ENCODE measurements at regions not wholly inside any gene's neighbourhood (a gene's known extent, or its start where the extent isn't known, plus 50 kb on each side); places are given as distances from the start of the nearest gene placed in this dataset.

- WGBS (ENCODE audit: insufficient coverage, insufficient replicate concordance, low lambda C conversion rate, missing lambda C conversion rate): 21% methylated on average over 3 of the region's 3 CpGs
- RAD21 ChIA-PET (ENCODE audit: unreplicated experiment): no interaction called here
- no peaks in the 10 kb centered on the region for H3K79me2 ChIP-seq (ENCODE audit: control insufficient read depth, insufficient read depth, low read length)
- POLR2A ChIA-PET: no interaction called here
- BruUV-seq (replicated peaks): no TSS peak
- SMC1A ChIA-PET (ENCODE audit: uncharacterized antibody, unreplicated experiment): interaction anchor here (1.0 kb wide), 1 partner anchor 14 kb away, joined by 3 read pairs; no protein-coding TSS in a partner anchor
- H3K27me3 ChIP-seq (replicated peaks in 1 of 2; ENCODE audit: control insufficient read depth in 2 of 2, insufficient read depth in 2 of 2, low read length in 1 of 2): no peaks in the 10 kb centered on the region
- no peak for TF ChIP-seq SMARCA5 (IDR thresholded peaks at IDR 0.05)
- TF ChIP-seq PBX3 (IDR thresholded peaks at IDR 0.05; ENCODE audit: insufficient replicate concordance, low read depth, low read length): no peak
- no peak for TF ChIP-seq TAF1 (IDR thresholded peaks at IDR 0.05; ENCODE audit: borderline replicate concordance, low read depth, low read length)
- no peak for TF ChIP-seq YY1 (IDR thresholded peaks at IDR 0.05; ENCODE audit: low read depth, low read length)
- no peak for TF ChIP-seq JUNB (IDR thresholded peaks at IDR 0.05)
- no peak for TF ChIP-seq TCF7 (IDR thresholded peaks at IDR 0.05; ENCODE audit: borderline replicate concordance)
- TF ChIP-seq SP1 (IDR thresholded peaks at IDR 0.05; ENCODE audit: low read depth, low read length): no peak
- TF ChIP-seq TARDBP (IDR thresholded peaks at IDR 0.05; ENCODE audit: borderline replicate concordance): no peak
- no peak for TF ChIP-seq EZH2 (IDR thresholded peaks at IDR 0.05; ENCODE audit: borderline replicate concordance, control insufficient read depth, low read depth, low read length)
- TF ChIP-seq SRF (IDR thresholded peaks at IDR 0.05; ENCODE audit: low read depth in 2 of 2, low read length in 2 of 2): no peak
- TF ChIP-seq SUPT20H (IDR thresholded peaks at IDR 0.05; ENCODE audit: borderline replicate concordance, control insufficient read depth, low read depth, low read length): no peak
- no peak for TF ChIP-seq ZBED1 (IDR thresholded peaks at IDR 0.05; ENCODE audit: borderline replicate concordance)
- TF ChIP-seq MXI1 (IDR thresholded peaks at IDR 0.05; ENCODE audit: low read depth, low read length): no peak
- no peak for TF ChIP-seq CBX3 (IDR thresholded peaks at IDR 0.05; ENCODE audit: borderline replicate concordance, low read depth)
- TF ChIP-seq BACH1 (IDR thresholded peaks at IDR 0.05; ENCODE audit: borderline replicate concordance): no peak
- TF ChIP-seq FOS (IDR thresholded peaks at IDR 0.05; ENCODE audit: borderline replicate concordance, extremely low read depth, insufficient read length): no peak
- TF ChIP-seq NRF1 (conservative IDR thresholded peaks at IDR 0.05; ENCODE audit: low read depth, low read length): no peak
- no peak for TF ChIP-seq BCL3 (IDR thresholded peaks at IDR 0.05; ENCODE audit: borderline replicate concordance, insufficient read depth, low read depth, low read length, poor library complexity, severe bottlenecking)
- TF ChIP-seq TBL1XR1 (IDR thresholded peaks at IDR 0.05; ENCODE audit: low read depth, low read length): no peak
- no peak for TF ChIP-seq YBX1 (IDR thresholded peaks at IDR 0.05)
- no peak for DNase-seq (ENCODE audit: low read depth, low spot score)
- ATAC-seq: no peak
- H3K4me3 ChIP-seq: no peak overlapping the region
- H3K4me2 ChIP-seq (ENCODE audit: control insufficient read depth, insufficient read depth): no peak overlapping the region
- H3K9ac ChIP-seq (ENCODE audit: control insufficient read depth, insufficient read depth, low read length): no peak overlapping the region
- in situ Hi-C loops (cut with MboI): no loop called here
- no peak for FAIRE-seq
- H3K36me3 ChIP-seq (ENCODE audit: control insufficient read depth in 2 of 2, insufficient read depth in 2 of 2, low read length in 1 of 2): no peaks in the 10 kb centered on the region
- intact Hi-C loops (cut with micrococcal nuclease; ENCODE audit: unreplicated experiment): no loop called here
- no peaks in the 10 kb centered on the region for H3K4me1 ChIP-seq (ENCODE audit: control insufficient read depth, insufficient read depth, low read length)
- no peaks in the 10 kb centered on the region for H4K20me1 ChIP-seq (ENCODE audit: control insufficient read depth, insufficient read depth)
- H3K27ac ChIP-seq (ENCODE audit: control insufficient read depth, insufficient read depth): no peak overlapping the region
- H2AFZ ChIP-seq (ENCODE audit: control insufficient read depth, low read depth, low read length): no peak overlapping the region
- H3K9me3 ChIP-seq (replicated peaks; ENCODE audit: control insufficient read depth, insufficient read depth, low read length): no peaks in the 10 kb centered on the region
- CTCF ChIA-PET: no interaction called here
Measured at GRCh38 chr11:119798656-119799055, 69.7 kb upstream of the NECTIN1 start.
